ENCODE measurements at regions not wholly inside any gene's neighbourhood (a gene's known extent, or its start where the extent isn't known, plus 50 kb on each side); places are given as distances from the start of the nearest gene placed in this dataset.
"Not testable (repeated sequence)": the region's sequence is repeated elsewhere in the genome, so short reads cannot be mapped to it uniquely, and the experiment has no call there.

DNA sequence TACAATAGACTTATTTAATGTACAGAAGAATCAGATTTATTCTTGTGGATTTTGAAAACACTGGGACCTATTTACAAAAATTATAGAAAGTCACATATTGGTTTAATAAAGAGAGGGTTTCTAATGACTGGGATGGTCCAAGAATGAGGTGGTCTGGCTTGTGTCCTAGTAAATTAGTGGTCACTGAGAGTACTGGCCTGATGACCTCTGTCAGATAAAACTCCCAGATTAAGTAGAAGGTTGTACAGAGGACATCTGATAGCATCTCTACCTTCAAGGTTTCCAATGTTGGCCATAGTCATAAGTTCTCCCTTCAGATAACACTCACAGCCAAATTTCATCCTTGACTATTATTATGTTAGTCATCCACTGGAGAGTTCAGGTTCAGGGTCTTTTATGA, 692.9 kb downstream of the MTRR start:
- no peak for DNase-seq (ENCODE audit: low spot score)

DNA sequence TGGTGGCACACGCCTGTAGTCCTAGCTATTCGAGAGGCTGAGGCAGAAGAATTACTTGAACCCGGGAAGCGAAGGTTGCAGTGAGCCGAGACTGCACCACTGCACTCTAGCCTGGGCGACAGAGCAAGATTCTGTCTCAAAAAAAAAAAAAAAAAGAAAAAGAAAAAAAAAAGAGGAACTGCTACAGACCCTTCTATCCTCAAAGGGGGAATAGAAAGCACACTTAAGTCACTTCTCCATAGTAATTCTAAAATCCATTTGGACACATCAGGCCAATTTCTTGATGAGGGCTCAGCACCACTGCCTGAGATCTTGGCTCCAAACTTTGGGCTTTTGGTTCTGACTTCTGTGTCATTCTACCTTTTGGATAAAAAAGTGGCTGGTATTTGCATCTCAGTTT, 694.6 kb downstream of the MTRR start:
- DNase-seq (ENCODE audit: low spot score), result not testable (repeated sequence)

DNA sequence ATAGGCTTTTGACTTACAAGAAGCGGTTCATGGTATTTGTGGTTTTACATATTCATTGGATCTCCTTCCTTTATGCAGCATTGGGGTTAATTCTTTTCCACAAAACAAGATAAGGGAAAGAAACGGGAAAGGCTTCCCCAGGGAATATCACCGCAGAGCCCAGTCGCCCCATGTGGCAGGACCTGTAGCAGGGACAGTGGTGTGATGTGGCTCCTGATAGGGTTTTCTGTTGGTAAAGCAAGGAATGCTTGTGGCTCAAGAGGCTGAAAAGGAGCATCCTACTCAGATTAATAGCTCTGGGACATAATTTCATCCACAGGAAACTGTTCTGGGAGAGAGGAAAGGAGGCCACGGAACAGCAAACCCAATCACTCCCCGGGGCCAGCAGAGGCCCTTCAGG, 699.9 kb downstream of the MTRR start:
- no peak for DNase-seq (ENCODE audit: low spot score)

DNA sequence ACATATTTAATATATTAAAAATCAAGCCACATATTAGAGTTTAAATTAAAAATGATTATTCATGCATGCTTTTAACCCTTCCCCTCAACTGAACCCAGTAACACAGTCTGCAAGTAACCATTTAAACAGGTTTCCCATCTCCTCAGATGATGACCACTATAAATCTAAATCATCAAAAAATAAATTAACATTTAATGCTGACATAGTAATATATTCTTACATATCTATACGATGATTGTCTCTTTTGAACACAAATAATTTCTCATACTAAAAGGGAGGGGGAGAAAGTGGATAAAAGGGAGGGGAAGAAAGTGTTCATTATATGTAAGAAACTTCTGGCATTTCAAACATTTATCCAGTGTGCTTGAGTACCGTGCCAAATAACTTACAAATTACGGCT, 701.6 kb downstream of the MTRR start:
- DNase-seq (ENCODE audit: low spot score), result no peak

DNA sequence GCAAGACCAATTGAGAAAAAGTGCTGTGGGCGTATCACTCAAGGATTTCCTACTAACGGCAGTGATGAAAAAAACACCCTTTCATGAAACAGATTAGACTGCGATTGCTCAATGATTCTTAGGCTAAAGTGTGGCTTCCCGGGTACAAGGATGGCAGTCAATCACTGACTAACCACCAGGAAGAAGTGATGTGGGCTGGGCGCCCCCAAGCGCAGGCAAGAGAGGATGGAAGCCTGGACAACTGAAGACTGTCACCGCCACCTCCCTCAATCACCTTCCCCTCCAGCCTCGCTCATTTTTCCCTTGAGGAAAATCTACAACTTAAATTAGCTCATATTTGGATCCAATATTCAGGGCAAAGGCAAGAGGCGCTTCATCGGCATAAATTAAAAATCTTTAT, 707.2 kb downstream of the MTRR start:
- DNase-seq (ENCODE audit: low spot score), result no peak

DNA sequence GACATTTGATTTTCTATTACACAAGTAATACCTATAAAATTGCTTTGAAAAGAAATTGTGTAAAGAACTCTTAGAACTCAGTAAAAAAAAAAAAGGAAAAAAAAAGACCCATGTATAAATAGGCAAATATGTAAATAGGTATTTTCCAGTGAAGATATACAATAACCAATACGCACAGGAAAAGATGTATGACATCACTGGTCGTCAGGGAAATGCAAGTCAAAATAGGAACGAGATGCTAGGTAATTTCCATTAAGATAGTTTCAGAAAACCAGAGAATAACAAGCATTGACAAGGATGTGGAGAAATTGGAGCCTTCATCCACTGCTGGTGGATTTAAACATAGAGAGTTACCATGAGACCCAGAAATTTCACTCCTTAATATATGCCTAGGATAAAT, 708.8 kb downstream of the MTRR start:
- DNase-seq (ENCODE audit: low spot score), result no peak

DNA sequence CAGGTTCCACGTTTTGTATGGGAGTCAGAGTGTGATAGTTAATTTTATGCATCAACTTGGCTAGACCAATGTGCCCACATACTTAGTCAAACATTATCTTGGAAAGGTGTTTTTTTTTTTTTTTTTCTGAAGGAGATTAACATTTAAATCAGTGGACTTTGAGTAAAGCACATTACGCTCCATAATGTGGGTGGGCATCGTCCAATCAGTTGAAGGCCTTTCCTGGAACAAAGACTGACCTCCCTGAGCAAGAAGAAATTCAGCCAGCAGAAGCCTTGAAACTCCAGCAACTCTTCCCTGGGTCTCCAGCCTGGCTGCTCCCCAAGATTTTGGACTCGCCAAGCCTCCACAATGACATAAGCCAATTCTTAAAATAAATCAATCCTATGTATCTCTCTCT, 711.4 kb downstream of the MTRR start:
- DNase-seq (ENCODE audit: low spot score), result no peak

DNA sequence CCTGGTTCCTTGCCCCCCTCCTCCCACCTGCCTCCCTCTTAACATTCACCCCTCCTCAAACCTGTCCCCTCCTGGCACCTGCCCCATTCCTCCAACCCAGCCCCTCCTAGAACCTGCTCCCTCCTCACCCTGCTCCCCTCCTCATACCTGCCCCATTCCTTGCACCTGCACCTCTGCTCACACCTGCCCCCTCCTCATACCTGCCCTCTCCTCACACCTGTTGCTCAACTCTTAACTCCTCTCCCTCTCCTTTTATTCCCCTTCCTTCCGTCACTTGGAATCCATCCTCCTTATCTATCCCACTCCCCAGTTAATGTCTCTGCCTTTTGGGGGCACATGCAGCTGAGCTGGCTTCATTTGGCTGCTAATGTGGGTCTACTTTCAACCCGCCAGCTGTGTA, 712.1 kb downstream of the MTRR start:
- no peak for DNase-seq (ENCODE audit: low spot score)

DNA sequence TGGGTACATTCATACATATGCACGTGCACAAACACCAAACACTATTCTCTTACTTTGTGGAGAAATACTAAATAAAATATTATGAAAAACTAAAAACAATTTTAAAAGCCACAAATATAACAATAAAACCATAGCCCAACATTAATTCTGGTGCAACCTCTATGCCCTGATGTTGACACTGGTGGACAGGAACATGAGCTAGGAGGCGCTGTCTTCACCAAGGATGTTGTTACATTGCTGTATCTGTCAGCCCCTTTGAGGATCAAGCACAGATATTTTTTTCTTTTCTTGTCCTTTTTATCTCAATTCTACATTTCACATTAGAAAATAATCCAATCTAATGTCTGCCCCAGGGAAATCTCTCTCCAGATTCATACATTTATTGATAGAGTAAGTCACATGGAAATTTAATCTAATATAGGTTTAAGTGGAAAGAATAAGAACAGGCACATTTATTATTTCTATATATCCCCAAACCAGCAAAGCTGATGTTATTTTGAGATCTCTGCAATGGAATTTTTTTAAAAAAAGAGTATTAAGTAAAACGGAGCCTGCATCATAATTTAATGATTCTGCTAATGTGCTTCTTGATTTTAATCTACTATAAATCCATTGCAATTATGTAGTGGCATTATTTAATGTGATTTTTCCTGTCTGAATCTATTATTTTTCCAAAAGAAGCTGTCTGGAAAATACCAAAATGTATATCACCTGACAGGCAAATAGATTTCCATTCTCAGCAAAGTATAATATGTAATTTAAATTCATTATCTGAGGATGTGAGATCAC, 716.5 kb downstream of the MTRR start:
- no peak for DNase-seq (ENCODE audit: low spot score)

DNA sequence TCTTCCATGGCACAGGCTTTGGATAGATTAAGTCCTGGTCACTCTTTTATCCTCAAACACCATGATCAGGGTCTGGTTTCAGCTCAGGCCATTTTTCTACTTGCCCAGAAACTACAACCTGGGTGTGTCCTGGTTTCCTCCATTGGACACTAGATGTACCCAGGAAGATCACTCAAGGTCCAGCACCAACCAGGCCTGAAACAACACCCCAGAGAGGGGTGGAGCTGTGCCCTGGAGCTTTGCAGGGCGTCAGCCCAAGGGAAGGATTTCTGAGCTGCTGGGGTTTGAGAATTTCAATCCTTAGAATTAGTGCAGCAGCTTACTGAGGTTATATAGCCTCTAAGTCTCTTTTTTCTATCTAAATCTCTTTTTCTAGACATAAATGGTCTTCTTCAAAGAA, 722.0 kb downstream of the MTRR start:
- DNase-seq (ENCODE audit: low spot score), result no peak

DNA sequence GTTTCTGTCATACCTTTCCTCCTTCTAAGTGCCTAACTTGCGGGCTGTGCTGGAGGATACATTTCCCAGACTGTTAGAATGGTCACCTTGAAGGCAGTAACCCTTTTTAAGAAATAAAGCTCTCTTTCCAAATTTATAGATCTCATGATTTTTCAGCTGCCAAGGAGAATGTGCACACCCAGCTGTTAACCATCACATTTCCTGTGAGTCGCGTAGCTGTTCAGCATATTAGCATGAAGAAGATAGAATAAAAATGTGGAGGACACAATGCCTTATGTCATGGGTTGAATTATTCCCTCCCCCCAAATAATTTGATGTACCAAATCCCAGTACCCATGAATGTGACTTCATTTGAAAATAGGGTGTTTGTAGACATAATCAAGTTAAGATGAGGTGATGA, 729.4 kb downstream of the MTRR start:
- DNase-seq (ENCODE audit: low spot score), result no peak

DNA sequence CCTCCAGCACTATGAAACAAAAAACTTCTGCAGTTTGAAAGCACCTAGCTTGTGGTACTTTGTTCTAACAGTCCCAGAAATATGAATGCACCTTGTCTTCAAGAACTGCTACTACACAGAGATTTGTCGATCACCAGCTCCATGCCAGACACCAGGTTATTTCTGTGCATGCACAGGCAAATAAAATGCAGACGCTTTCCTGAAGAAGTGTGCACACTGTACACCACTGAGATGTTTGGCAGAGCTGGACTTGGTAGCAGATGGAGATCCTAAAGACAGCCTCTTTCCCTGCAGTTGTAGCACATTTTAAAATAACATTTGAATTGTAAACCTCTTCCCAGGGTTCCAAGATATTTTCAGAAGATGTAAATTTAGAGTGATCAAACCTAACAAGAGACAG, 730.0 kb downstream of the MTRR start:
- DNase-seq (ENCODE audit: low spot score), result no peak

DNA sequence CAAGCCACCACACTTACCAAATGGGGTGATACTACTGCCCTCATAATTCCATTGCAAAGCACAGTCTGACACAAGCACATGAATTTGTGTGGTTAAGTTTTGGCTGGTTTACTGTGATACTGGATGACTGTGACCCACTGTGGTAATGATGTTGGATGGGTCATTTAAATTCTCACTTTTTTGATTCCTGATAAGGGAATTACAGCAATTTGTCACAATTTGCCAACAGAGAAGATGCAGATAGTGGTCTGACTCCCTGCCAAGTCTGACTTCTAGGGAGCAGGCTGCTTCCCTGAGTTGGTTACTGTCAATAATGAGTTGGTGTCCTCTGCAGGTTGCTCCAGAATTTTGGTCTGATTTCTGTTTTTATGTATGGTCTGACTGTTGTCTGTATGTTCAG, 731.9 kb downstream of the MTRR start:
- no peak for DNase-seq (ENCODE audit: low spot score)

DNA sequence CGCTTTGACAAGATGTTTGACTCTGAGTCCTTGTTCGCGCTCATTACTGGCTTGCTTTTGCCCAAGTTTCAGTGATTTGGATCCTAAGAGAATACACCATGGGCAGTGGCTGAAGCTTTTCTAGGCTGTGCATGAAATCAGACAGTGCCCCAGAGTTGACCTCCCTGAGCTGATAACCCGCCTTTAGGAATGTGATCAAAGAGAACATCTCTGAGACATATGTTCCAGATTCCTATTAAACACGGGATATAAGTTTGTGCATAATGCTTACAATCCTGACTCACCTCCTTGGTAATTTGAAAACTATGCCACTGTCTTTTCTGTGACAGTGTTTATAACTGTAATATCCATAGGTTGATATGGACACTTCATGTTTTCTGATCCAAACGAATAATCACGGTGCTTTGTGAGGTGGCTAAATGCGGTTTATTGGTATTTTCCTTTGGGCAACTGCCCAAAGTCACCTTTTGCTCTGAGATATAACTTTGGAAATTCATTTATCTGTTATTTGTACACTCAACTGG, 732.9 kb downstream of the MTRR start:
- DNase-seq (ENCODE audit: low spot score), result no peak

DNA sequence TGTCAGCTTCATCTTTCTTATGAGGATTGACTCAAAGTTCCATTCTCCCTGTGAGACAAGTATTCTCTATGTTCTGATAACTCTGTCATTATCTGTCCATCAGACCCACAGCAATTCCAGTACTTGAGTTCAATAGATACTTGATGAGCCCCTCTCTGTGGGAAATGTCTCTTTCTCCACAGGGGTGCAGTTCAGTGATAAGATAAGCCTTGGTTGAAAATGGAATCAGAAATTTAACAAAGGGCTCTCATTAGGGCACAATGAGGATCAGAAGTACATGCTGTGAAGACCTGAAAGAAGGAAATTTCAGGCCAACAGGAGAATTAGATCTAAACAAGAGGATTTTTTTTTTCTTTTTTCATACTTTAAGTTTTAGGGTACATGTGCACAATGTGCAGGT, 737.3 kb downstream of the MTRR start:
- DNase-seq (ENCODE audit: low spot score), result no peak

DNA sequence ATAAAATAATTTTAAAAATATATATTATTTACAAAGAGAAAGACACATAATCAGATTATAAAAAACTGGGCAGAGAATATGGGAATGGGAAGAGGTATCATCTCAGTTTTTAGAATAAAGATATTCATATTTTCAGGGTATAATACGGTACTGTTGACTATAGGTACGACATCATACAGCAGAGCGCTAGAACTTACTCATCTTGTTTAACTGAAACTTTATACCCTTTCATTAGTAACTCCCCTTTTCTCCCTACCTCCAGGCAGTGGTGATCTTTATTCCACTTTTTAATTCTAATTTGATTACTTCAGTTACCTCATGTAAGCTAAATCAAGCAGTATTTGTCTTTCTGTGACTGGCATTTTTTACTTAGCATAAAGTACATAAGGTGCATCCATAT, 742.1 kb downstream of the MTRR start:
- no peak for DNase-seq (ENCODE audit: low spot score)

DNA sequence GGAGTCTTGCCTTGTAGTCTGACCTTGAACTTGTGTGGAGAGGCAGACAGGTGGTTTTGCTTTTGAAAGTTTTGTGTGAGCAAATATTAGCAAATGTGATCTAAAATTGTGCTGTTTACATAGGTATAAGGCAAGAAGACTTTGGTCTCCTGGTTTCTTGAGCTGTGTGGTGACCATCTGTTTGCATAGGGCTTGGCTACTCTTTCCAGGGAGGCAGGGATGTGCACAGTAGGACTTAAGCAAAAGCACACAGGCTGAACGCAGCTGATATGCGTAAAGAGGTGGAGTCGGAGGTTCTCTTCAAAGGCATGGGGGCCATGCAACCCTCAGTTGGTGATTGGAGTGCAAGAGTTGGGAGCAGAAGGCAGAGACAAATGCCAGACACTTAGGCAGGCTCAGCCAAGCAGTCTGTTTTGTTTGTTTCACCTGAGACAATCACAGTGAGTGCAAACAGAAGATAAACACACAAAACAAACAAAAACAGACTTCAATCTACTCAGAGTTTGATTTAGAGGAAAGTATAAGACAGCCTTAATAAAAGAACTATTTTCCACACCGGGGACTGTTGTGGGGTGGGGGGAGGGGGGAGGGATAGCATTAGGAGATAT, 744.2 kb downstream of the MTRR start:
- no peak for DNase-seq (ENCODE audit: low spot score)

DNA sequence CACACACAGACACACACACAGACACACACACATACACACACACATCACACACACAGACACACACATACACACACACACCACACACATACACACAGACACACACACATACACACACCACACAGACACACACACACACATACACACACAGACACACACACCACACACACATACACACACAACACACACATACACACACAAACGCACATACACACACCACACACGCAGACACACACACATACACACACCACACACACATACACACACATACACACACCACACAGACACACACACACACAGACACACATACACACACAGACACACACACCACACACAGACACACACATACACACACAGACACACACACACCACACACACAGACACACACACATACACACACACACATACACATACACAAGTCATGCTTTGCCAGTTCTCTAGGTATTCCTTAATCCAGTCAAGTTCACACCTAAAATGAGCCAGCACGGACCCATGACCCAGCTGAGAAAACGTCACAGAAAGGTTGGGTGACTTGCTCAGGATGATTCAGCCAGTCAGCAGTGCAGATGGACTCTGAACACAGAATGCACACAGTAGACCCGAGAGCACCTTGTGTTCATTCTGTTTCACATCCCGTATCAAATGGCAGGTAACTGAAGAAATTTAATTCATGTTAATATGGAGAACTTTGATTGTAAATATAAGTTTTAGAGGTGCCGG, 746.4 kb downstream of the MTRR start:
- DNase-seq (ENCODE audit: low spot score), result no peak

DNA sequence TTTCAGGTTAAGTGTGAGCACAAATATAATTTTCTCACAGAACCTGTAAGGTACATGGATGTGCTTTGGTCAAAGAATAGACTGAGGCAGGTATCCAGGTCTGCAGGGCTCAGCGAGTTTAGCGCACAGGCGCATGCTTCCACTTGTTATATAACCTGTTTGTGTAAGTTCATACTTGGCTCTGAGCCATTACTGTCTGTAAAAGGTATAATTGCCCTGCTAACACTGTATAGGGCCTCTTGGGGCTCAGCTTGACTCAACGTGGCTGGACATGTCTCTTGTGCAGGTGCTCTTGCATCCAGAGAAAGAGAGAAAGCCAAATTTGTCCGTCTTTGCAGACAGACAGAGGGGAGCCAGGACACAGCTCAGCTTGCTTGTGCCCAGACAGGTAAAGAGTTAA, 759.6 kb downstream of the MTRR start:
- no peak for DNase-seq (ENCODE audit: low spot score)

DNA sequence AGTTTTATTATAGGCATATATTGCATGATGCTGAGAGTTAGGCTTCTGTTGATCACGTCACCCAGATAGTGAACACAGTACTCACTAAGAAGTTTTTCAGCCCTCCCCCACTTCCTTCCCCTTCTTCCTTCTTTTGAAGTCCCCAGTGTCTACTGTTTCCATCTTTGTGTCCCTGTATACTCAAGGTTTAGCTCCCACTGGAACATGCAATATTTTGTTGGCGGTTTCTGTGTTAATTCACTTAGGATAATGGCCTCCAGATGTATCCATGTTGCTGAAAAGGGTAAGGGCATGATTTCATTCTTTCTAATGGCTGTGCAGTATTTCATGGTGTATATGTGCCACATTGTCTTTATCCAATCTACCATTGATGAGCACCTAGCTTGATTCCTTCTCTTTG, 764.3 kb downstream of the MTRR start:
- no peak for DNase-seq (ENCODE audit: low spot score)

DNA sequence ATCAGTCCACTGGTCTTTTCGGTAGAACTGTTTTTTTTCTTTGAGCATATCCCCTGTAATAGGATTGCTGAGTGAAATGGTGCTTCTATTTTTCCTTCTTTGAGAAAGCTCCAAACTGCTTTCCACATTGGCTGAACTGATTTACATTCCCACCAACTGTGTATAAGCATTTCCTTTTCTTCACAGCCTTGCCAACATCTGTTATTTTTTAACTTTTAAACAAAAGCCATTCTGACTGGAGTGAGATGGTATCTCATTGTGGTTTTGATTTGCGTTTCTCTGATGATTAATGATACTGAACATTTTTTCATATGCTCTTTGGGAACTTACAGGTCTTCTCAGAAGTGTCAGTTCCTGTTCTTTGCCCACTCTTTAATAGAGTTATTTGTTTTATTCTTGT, 764.7 kb downstream of the MTRR start:
- DNase-seq (ENCODE audit: low spot score), result no peak

DNA sequence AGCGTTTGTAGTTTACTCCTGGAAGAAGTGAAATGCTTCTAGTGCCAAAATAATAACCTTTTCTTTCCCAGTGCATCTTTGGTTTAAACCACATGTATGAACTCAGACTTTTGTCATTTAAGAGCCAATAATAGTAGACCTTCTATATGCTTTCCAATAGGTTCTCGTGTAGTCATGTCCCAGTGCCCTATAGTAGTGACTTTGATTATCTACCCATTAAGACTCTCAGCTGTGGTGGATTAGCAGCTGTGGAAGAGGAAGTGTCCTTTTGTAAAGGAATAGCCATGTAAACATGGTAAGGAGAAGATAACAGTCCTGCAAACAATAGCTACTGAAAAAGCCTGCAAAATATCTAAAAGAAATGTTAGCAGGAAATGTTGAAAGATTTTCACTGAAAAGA, 765.3 kb downstream of the MTRR start:
- no peak for DNase-seq (ENCODE audit: low spot score)

DNA sequence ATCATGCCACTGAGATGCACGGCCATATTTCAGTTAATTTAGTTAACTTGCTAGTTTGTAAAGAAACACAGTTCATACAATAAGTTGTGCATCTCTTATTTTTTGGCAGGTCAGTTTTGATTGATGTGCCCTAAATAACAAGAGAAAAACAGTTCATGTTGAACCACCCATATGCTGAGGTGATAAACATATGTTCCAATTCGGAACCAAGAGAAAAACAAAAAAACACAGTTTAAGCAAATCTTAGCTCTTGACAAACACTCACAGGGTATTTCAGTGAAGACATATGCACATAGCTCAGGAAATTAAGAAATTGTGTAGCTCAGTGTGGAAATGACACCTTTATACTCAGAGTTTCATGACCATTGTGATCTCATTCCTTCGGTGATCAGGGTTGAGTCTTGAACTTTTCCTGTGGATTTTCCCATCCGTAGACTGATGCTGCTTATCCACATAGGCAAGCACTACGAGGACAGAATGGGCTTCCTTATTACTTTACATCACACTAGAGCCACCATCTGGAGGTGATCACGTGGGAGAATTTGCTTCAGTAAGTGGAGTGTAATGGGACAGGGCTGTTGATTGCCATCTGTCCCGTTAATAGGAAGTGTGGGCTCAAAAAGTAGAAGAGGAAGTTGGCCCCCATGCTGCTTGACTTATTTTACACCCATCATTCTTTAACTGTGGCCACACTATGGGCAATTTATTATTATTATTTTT, 773.0 kb downstream of the MTRR start:
- DNase-seq (ENCODE audit: low spot score), result no peak
